Stimulated activated CD8-positive, alpha-beta memory T cell treated with anti-CD3 and anti-CD28 coated beads, Interleukin-7, amount 100 ng/mL, for 24 hours (primary cell): ENCODE measurements at regions not wholly inside any gene's neighbourhood (a gene's known extent, or its start where the extent isn't known, plus 50 kb on each side); places are given as distances from the start of the nearest gene placed in this dataset.
"Not testable (repeated sequence)": the region's sequence is repeated elsewhere in the genome, so short reads cannot be mapped to it uniquely, and the experiment has no call there.

Experiments
- DNase-seq: peaks from one replicate; pipeline ENCODE4 v3.0.0-alpha.2; 2020; ENCODE audit warnings: low read depth

- not testable (repeated sequence) for DNase-seq
Observed at GRCh38 chr16:88227722-88228482, 154.9 kb upstream of the ZNF469 start.

- DNase-seq, result not testable (repeated sequence)
Observed at GRCh38 chr16:88228751-88229150, 154.0 kb upstream of the ZNF469 start.

- DNase-seq, result not testable (repeated sequence)
Observed at GRCh38 chr16:88229710-88230109, 153.0 kb upstream of the ZNF469 start.

GRCh38 chr16:88230276-88230966 lies 152.3 kb upstream of the ZNF469 start:
- DNase-seq, result not testable (repeated sequence)

GRCh38 chr16:88230967-88231615 lies 151.7 kb upstream of the ZNF469 start:
- not testable (repeated sequence) for DNase-seq

GRCh38 chr16:88231839-88232238 lies 150.9 kb upstream of the ZNF469 start:
- not testable (repeated sequence) for DNase-seq

- DNase-seq, result not testable (repeated sequence)
Observed at GRCh38 chr16:88232401-88233258, 150.1 kb upstream of the ZNF469 start.

GRCh38 chr16:88233621-88234420 lies 148.9 kb upstream of the ZNF469 start:
- DNase-seq, result not testable (repeated sequence)

GRCh38 chr16:88234421-88235271 lies 148.1 kb upstream of the ZNF469 start:
- DNase-seq, result not testable (repeated sequence)

- not testable (repeated sequence) for DNase-seq
Observed at GRCh38 chr16:88235691-88236090, 147.1 kb upstream of the ZNF469 start.

- DNase-seq, result not testable (repeated sequence)
Observed at GRCh38 chr16:88236229-88236628, 146.5 kb upstream of the ZNF469 start.

- not testable (repeated sequence) for DNase-seq
Observed at GRCh38 chr16:88237314-88237713, 145.4 kb upstream of the ZNF469 start.

- DNase-seq, result not testable (repeated sequence)
Observed at GRCh38 chr16:88237761-88238415, 144.9 kb upstream of the ZNF469 start.

- DNase-seq, result peak; percentile 8
Observed at GRCh38 chr16:88238732-88239274, 144.0 kb upstream of the ZNF469 start.

GRCh38 chr16:88240118-88240517 lies 142.6 kb upstream of the ZNF469 start:
- not testable (repeated sequence) for DNase-seq

- DNase-seq, result not testable (repeated sequence)
Observed at GRCh38 chr16:88240776-88241175, 142.0 kb upstream of the ZNF469 start.

GRCh38 chr16:88241404-88242311 lies 141.1 kb upstream of the ZNF469 start:
- not testable (repeated sequence) for DNase-seq
